ENCODE measurements at regions not wholly inside any gene's neighbourhood (a gene's known extent, or its start where the extent isn't known, plus 50 kb on each side); places are given as distances from the start of the nearest gene placed in this dataset.

DNA sequence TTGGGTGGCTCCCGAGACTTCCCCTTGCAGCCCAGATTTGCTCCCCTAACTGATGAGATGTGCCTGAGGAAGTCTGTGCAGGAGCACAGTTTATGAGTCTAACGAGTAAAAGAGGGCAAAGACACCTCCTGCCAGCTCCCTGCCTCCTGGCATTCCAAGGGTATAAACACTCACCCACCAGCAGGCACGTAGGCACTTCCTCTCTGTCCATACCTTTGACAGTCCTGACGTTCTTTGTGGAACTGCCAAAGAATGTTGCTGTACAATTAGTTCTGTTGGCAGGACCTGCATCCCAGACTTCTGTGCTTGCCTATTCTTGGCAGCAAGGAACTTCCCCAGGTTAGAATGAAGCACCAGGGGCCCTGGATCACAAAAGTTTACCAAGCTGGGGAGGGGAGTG lies 889.3 kb downstream of the BCL11B start:
- no peaks in the 10 kb centered on the region for H3K36me3 Mint-ChIP-seq (ENCODE audit: unreplicated experiment)
- TF ChIP-seq, protein P1, sequence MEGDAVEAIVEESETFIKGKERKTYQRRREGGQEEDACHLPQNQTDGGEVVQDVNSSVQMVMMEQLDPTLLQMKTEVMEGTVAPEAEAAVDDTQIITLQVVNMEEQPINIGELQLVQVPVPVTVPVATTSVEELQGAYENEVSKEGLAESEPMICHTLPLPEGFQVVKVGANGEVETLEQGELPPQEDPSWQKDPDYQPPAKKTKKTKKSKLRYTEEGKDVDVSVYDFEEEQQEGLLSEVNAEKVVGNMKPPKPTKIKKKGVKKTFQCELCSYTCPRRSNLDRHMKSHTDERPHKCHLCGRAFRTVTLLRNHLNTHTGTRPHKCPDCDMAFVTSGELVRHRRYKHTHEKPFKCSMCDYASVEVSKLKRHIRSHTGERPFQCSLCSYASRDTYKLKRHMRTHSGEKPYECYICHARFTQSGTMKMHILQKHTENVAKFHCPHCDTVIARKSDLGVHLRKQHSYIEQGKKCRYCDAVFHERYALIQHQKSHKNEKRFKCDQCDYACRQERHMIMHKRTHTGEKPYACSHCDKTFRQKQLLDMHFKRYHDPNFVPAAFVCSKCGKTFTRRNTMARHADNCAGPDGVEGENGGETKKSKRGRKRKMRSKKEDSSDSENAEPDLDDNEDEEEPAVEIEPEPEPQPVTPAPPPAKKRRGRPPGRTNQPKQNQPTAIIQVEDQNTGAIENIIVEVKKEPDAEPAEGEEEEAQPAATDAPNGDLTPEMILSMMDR (IDR thresholded peaks at IDR 0.05; ENCODE audit: partially characterized antibody, unreplicated experiment) = no peak
- H3K4me3 Mint-ChIP-seq (ENCODE audit: unreplicated experiment) = no peak overlapping the region
- H3K27me3 Mint-ChIP-seq (ENCODE audit: unreplicated experiment) = no peaks in the 10 kb centered on the region
- no peaks in the 10 kb centered on the region for H3K4me1 Mint-ChIP-seq (ENCODE audit: low read depth, unreplicated experiment)
- no peak overlapping the region for H3K27ac Mint-ChIP-seq (ENCODE audit: unreplicated experiment)
- DNase-seq = no peak
- H3K9me3 Mint-ChIP-seq (ENCODE audit: unreplicated experiment) = no peaks in the 10 kb centered on the region

DNA sequence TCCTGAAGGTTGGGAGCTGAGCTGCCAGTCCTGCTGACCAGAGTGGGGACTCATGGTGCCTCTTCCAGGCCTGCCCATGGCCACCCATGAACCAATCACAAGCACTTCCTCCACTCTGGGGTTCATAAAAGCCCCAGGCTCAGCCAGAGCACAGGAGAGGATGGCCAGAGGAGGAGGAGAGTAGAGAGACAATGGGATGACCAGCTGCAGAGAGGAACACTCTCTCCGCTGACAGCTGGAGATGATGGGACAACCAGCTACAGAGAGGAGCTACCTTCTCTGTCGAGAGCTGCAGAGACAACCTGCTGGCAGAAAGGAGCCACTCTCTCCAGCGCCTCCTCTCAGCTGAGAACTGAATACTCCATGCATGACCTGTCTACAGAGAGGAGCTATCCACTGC lies 886.1 kb downstream of the BCL11B start:
- no peaks in the 10 kb centered on the region for H3K27me3 Mint-ChIP-seq (ENCODE audit: unreplicated experiment)
- TF ChIP-seq, protein P1 (IDR thresholded peaks at IDR 0.05; ENCODE audit: partially characterized antibody, unreplicated experiment) = no peak
- DNase-seq = no peak
- H3K36me3 Mint-ChIP-seq (ENCODE audit: unreplicated experiment) = no peaks in the 10 kb centered on the region
- H3K4me1 Mint-ChIP-seq (ENCODE audit: low read depth, unreplicated experiment) = peaks cover 4% of the 10 kb centered on the region
- no peak overlapping the region for H3K4me3 Mint-ChIP-seq (ENCODE audit: unreplicated experiment)
- H3K9me3 Mint-ChIP-seq (ENCODE audit: unreplicated experiment) = no peaks in the 10 kb centered on the region
- H3K27ac Mint-ChIP-seq (ENCODE audit: unreplicated experiment) = no peak overlapping the region

DNA sequence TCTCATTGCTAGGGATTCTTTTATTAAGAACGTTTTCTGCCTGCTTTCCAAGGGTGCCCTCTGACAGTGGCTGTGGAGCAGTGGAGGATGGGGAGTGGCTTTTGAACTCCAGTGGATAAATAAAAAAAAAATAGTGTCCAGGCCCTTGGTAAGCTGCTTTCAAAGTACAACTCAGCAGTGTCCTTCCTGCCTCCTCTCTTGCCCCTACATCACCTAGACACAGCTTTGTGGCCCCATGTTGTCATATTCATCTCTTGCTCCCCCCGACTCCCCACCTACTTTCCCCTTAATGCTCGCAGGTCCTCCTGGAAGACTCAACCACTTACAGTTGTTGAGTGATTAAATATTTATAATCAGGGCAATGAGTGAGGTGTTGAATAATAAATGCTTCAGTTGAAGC lies 880.9 kb downstream of the BCL11B start:
- no peaks in the 10 kb centered on the region for H3K36me3 Mint-ChIP-seq (ENCODE audit: unreplicated experiment)
- TF ChIP-seq, protein P1 (IDR thresholded peaks at IDR 0.05; ENCODE audit: partially characterized antibody, unreplicated experiment) = no peak
- H3K9me3 Mint-ChIP-seq (ENCODE audit: unreplicated experiment) = no peaks in the 10 kb centered on the region
- H3K27ac Mint-ChIP-seq (ENCODE audit: unreplicated experiment) = peak overlapping the region; percentile 96
- H3K4me1 Mint-ChIP-seq (ENCODE audit: low read depth, unreplicated experiment) = peaks cover 4% of the 10 kb centered on the region
- DNase-seq = no peak
- no peaks in the 10 kb centered on the region for H3K27me3 Mint-ChIP-seq (ENCODE audit: unreplicated experiment)
- H3K4me3 Mint-ChIP-seq (ENCODE audit: unreplicated experiment) = peak overlapping the region; percentile 43

DNA sequence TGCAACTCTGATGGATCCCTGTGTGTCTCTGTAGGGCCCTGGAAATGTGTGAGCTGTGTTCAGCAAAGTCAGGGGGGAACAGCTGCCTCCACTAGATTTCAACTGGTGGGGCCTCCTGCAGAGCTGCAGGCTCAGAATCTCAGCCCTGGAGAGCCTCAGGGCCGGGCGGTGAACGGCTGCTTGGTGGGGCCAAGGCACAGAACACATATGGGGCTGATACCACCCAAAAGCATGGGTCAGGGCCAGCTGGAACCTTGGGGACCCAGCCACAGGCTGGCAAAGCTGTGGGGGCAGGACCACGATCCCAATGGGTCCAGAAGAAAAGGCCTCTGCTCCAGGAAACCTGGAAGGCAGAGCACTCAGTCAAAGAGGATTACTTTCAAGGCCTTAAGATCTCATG lies 878.5 kb downstream of the BCL11B start:
- Mint-ChIP-seq H3K4me1 (ENCODE audit: low read depth, unreplicated experiment) (peaks cover 4% of the 10 kb centered on the region), H3K9me3 (ENCODE audit: unreplicated experiment) (no peaks in the 10 kb centered on the region), H3K4me3 (ENCODE audit: unreplicated experiment) (no peak overlapping the region), H3K27me3 (ENCODE audit: unreplicated experiment) (no peaks in the 10 kb centered on the region), H3K36me3 (ENCODE audit: unreplicated experiment) (no peaks in the 10 kb centered on the region), H3K27ac (ENCODE audit: unreplicated experiment) (no peak overlapping the region)
- DNase-seq = no peak
- TF ChIP-seq, protein P1 (IDR thresholded peaks at IDR 0.05; ENCODE audit: partially characterized antibody, unreplicated experiment) = no peak

DNA sequence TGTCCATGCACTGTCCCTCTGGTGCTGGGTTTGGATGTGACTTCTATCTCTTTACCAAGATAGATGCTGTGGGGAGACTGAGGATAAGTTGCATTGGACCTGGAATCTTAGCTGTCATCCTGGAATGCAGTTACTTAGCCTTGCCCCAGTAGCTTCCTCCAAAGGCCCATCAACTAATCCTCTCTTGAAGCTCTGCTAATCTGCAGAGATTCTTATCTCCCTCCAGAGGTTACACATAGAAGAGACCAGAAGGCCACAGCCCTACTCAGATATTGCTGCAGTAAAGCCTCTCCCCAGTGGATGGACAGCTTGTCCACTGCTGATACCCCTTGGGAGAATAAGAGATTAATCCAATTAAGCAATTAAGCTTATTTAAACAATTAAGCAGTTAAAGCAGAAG lies 867.2 kb downstream of the BCL11B start:
- Mint-ChIP-seq H3K36me3 (ENCODE audit: unreplicated experiment) (no peaks in the 10 kb centered on the region), H3K4me1 (ENCODE audit: low read depth, unreplicated experiment) (peaks cover 6% of the 10 kb centered on the region), H3K27me3 (ENCODE audit: unreplicated experiment) (peaks cover 2% of the 10 kb centered on the region), H3K27ac (ENCODE audit: unreplicated experiment) (no peak overlapping the region), H3K9me3 (ENCODE audit: unreplicated experiment) (peaks cover 4% of the 10 kb centered on the region), H3K4me3 (ENCODE audit: unreplicated experiment) (no peak overlapping the region)
- TF ChIP-seq, protein P1 (IDR thresholded peaks at IDR 0.05; ENCODE audit: partially characterized antibody, unreplicated experiment) = no peak
- no peak for DNase-seq
